Cardiac muscle cell (in vitro differentiated cells and primary cell): ENCODE measurements at regions not wholly inside any gene's neighbourhood (a gene's known extent, or its start where the extent isn't known, plus 50 kb on each side); places are given as distances from the start of the nearest gene placed in this dataset.
"Not testable (repeated sequence)": the region's sequence is repeated elsewhere in the genome, so short reads cannot be mapped to it uniquely, and the experiment has no call there.

ENCODE experiments used
- DNase-seq, 2 donors: peaks; one replicate each; pipeline versions ENCODE4 v3.0.0 to v3.0.0-alpha.2; 2010 to 2017; ENCODE audit warnings: low read depth in 1 of 2, low spot score in 1 of 2
- H3K27ac ChIP-seq: fragments of 200-600 bp; sonication (generic); 2 replicates; pipeline ENCODE4 v1.5.1; 2016
- H3K27me3 ChIP-seq: fragments of 200-600 bp; sonication (generic); 2 replicates; pipeline ENCODE4 v1.6.0; 2016; ENCODE audit warnings: control low read depth
- H3K36me3 ChIP-seq: fragments of 200-600 bp; sonication (generic); 2 replicates; pipeline ENCODE4 v1.5.1; 2016; ENCODE audit warnings: control low read depth
- H3K4me1 ChIP-seq: fragments of 200-600 bp; sonication (generic); 2 replicates; pipeline ENCODE4 v1.8.1; 2017; ENCODE audit warnings: low read depth, mild to moderate bottlenecking, mixed run types
- H3K4me3 ChIP-seq: fragments of 200-600 bp; sonication (generic); 2 replicates; pipeline ENCODE4 v1.5.1; 2016; ENCODE audit warnings: mild to moderate bottlenecking
- H3K9me3 ChIP-seq: fragments of 200-600 bp; sonication (generic); 2 replicates; pipeline ENCODE4 v1.5.1; 2017; ENCODE audit warnings: low read depth, mild to moderate bottlenecking, control low read depth
- TF ChIP-seq, protein P1 (sequence below): IDR thresholded peaks from 2 replicates; pipeline ENCODE4 v1.5.1; 2012; ENCODE audit warnings: low read depth, mild to moderate bottlenecking, low read length

DNA sequence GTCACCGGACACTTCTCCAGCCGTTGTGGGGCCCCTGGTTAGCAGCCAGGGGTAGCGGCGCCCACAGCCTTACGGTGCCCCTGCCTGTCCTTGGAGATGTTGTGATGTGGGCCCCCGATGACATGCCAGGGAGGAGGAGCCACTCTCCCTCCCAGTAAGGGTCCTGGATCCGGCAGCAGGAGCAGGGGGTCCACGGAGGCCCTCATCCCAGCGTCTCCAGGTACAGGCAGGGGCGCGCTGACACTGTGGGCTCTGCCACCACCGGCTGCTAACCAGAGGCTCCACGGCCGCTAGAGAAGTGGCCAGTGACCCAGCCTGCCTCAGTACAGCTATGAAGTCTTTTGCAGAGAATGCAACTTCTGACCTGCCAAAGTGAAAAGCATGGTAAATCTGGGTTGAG is 121.2 kb downstream of the SPP2 start:
- Histone ChIP-seq H3K27me3 (no peaks in the 10 kb centered on the region), H3K4me3 (no peak overlapping the region), H3K4me1 (peaks cover 22% of the 10 kb centered on the region), H3K36me3 (no peaks in the 10 kb centered on the region), H3K9me3 (no peaks in the 10 kb centered on the region), H3K27ac (no peak overlapping the region)
- TF ChIP-seq, protein P1, sequence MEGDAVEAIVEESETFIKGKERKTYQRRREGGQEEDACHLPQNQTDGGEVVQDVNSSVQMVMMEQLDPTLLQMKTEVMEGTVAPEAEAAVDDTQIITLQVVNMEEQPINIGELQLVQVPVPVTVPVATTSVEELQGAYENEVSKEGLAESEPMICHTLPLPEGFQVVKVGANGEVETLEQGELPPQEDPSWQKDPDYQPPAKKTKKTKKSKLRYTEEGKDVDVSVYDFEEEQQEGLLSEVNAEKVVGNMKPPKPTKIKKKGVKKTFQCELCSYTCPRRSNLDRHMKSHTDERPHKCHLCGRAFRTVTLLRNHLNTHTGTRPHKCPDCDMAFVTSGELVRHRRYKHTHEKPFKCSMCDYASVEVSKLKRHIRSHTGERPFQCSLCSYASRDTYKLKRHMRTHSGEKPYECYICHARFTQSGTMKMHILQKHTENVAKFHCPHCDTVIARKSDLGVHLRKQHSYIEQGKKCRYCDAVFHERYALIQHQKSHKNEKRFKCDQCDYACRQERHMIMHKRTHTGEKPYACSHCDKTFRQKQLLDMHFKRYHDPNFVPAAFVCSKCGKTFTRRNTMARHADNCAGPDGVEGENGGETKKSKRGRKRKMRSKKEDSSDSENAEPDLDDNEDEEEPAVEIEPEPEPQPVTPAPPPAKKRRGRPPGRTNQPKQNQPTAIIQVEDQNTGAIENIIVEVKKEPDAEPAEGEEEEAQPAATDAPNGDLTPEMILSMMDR = no peak
- DNase-seq = no peak

GRCh38 chr2:234169674-234170073 is 119.2 kb downstream of the SPP2 start:
- Histone ChIP-seq H3K4me3 (no peak overlapping the region), H3K27ac (no peak overlapping the region), H3K9me3 (no peaks in the 10 kb centered on the region), H3K36me3 (no peaks in the 10 kb centered on the region), H3K27me3 (no peaks in the 10 kb centered on the region), H3K4me1 (peaks cover 22% of the 10 kb centered on the region)
- TF ChIP-seq, protein P1 = no peak
- no peak for DNase-seq

DNA sequence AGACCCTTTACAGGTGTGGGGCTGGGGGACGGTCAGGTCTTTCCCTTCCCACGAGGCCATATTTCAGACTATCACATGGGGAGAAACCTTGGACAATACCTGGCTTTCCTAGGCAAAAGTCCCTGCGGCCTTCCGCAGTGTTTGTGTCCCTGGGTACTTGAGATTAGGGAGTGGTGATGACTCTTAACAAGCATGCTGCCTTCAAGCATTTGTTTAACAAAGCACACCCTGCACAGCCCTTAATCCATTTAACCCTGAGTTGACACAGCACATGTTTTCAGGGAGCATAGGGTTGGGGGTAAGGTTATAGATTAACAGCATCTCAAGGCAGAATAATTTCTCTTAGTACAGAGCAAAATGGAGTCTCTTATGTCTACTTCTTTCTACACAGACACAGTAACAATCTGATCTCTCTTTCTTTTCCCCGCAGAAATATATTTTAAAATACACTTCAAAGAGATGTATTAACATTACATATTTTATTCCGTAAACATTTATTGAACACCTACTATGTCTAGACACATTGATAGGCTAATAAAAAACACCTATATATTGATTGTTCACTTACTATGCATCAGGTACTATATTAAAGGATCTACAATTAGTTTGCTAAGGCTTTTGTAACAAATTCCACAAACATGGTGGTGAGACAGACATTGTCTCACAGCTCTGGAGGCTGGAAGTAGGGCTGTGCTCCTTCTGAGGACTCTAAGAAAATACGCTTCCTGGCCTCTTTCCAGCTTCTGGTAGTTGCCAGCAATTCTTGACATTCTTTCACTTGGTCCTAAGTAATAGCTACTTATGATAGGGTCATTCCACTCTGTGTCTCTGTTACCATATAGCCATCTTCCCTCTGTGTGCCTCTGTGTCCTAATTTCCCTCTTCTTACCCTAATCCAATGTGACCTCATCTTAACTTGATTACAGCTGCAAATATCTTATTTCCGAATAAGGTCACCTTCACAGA is 118.4 kb downstream of the SPP2 start:
- not testable (repeated sequence) for H3K36me3 ChIP-seq, H3K27me3 ChIP-seq, H3K4me3 ChIP-seq, H3K27ac ChIP-seq, H3K9me3 ChIP-seq
- H3K4me1 ChIP-seq = peaks cover 22% of the 10 kb centered on the region
- DNase-seq = peak; percentile 63 to 89

GRCh38 chr2:234166531-234166930 is 116.0 kb downstream of the SPP2 start:
- DNase-seq = no peak
- Histone ChIP-seq H3K27ac (no peak overlapping the region), H3K4me3 (no peak overlapping the region), H3K27me3 (no peaks in the 10 kb centered on the region), H3K9me3 (no peaks in the 10 kb centered on the region), H3K4me1 (peaks cover 14% of the 10 kb centered on the region), H3K36me3 (no peaks in the 10 kb centered on the region)
- TF ChIP-seq, protein P1 = no peak

GRCh38 chr2:234165421-234165820 is 114.9 kb downstream of the SPP2 start:
- Histone ChIP-seq H3K4me3 (no peak overlapping the region), H3K9me3 (no peaks in the 10 kb centered on the region), H3K36me3 (no peaks in the 10 kb centered on the region), H3K4me1 (peaks cover 14% of the 10 kb centered on the region), H3K27me3 (no peaks in the 10 kb centered on the region), H3K27ac (no peak overlapping the region)
- TF ChIP-seq, protein P1 = no peak
- DNase-seq = peak in 1 of 2 donors; percentile 44

GRCh38 chr2:234164493-234165413 is 114.3 kb downstream of the SPP2 start:
- Histone ChIP-seq H3K4me1 (peaks cover 14% of the 10 kb centered on the region), H3K9me3 (no peaks in the 10 kb centered on the region), H3K4me3 (no peak overlapping the region), H3K27ac (no peak overlapping the region), H3K36me3 (no peaks in the 10 kb centered on the region), H3K27me3 (no peaks in the 10 kb centered on the region)
- TF ChIP-seq, protein P1 = no peak
- no peak for DNase-seq
